SKM-1 (cell line): ENCODE measurements at regions not wholly inside any gene's neighbourhood (a gene's known extent, or its start where the extent isn't known, plus 50 kb on each side); places are given as distances from the start of the nearest gene placed in this dataset.
"Not testable (repeated sequence)": the region's sequence is repeated elsewhere in the genome, so short reads cannot be mapped to it uniquely, and the experiment has no call there.

ENCODE experiments used
- DNase-seq: peaks from one replicate; lab custom pipeline; 2025; ENCODE audit not compliant: unreplicated experiment; lab: John Stamatoyannopoulos, UW

GRCh38 chr2:237195396-237196120 lies 109.9 kb downstream of the COPS8 start:
- no peak for DNase-seq

GRCh38 chr2:237196409-237196808 lies 110.7 kb downstream of the COPS8 start:
- DNase-seq: no peak

- DNase-seq: no peak
These were observed 111.4 kb downstream of the COPS8 start for GRCh38 chr2:237196866-237197618.

- no peak for DNase-seq
These were observed 112.6 kb downstream of the COPS8 start for GRCh38 chr2:237198164-237198855.

- no peak for DNase-seq
These were observed 113.4 kb downstream of the COPS8 start for GRCh38 chr2:237199082-237199481.

GRCh38 chr2:237199577-237199976 lies 113.9 kb downstream of the COPS8 start:
- DNase-seq: no peak

GRCh38 chr2:237200462-237200861 lies 114.8 kb downstream of the COPS8 start:
- no peak for DNase-seq

- DNase-seq: no peak
These were observed 116.0 kb downstream of the COPS8 start for GRCh38 chr2:237201461-237202287.

- DNase-seq: no peak
These were observed 116.8 kb downstream of the COPS8 start for GRCh38 chr2:237202288-237203030.

- no peak for DNase-seq
These were observed 119.4 kb downstream of the COPS8 start for GRCh38 chr2:237205043-237205541.

- DNase-seq: no peak
These were observed 119.9 kb downstream of the COPS8 start for GRCh38 chr2:237205561-237205971.

- no peak for DNase-seq
These were observed 122.0 kb downstream of the COPS8 start for GRCh38 chr2:237207646-237208045.

- DNase-seq: no peak
These were observed 122.9 kb downstream of the COPS8 start for GRCh38 chr2:237208373-237209260.

- no peak for DNase-seq
These were observed 124.2 kb downstream of the COPS8 start for GRCh38 chr2:237209885-237210284.

GRCh38 chr2:237210297-237210696 lies 124.6 kb downstream of the COPS8 start:
- no peak for DNase-seq

GRCh38 chr2:237210763-237211162 lies 125.1 kb downstream of the COPS8 start:
- DNase-seq: no peak

- not testable (repeated sequence) for DNase-seq
These were observed 126.9 kb downstream of the COPS8 start for GRCh38 chr2:237212356-237213279.
